ENCODE measurements at regions not wholly inside any gene's neighbourhood (a gene's known extent, or its start where the extent isn't known, plus 50 kb on each side); places are given as distances from the start of the nearest gene placed in this dataset.
"Not testable (repeated sequence)": the region's sequence is repeated elsewhere in the genome, so short reads cannot be mapped to it uniquely, and the experiment has no call there.

DNA sequence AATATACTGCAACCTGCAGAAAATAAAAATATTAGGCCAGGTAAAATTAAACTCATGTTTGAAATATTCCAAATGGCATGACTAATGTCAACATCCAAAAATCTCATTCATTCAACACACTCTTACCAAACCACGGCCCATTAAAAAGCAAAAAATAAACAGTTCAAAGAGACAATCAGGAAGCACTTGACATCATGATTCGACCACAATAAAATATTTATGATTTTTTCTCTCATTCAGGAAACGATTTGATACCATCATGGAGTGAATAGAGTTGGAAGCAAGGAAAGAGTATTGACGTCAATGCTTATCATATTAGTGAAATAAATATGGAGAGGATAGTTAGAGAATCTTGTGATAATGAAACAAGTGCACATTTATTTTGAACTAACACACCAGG, 354.1 kb downstream of the KCNJ2 start:
- no peaks in the 10 kb centered on the region for H3K4me1 ChIP-seq (ENCODE audit: control insufficient read depth, extremely low read depth, insufficient read depth, low read length)
- TF ChIP-seq EZH2 (IDR thresholded peaks at IDR 0.05; ENCODE audit: low read length) = no peak
- TF ChIP-seq, protein P1, sequence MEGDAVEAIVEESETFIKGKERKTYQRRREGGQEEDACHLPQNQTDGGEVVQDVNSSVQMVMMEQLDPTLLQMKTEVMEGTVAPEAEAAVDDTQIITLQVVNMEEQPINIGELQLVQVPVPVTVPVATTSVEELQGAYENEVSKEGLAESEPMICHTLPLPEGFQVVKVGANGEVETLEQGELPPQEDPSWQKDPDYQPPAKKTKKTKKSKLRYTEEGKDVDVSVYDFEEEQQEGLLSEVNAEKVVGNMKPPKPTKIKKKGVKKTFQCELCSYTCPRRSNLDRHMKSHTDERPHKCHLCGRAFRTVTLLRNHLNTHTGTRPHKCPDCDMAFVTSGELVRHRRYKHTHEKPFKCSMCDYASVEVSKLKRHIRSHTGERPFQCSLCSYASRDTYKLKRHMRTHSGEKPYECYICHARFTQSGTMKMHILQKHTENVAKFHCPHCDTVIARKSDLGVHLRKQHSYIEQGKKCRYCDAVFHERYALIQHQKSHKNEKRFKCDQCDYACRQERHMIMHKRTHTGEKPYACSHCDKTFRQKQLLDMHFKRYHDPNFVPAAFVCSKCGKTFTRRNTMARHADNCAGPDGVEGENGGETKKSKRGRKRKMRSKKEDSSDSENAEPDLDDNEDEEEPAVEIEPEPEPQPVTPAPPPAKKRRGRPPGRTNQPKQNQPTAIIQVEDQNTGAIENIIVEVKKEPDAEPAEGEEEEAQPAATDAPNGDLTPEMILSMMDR (optimal IDR thresholded peaks at IDR 0.05 in 1 of 3, IDR thresholded peaks at IDR 0.05 in 1 of 3, conservative IDR thresholded peaks at IDR 0.05 in 1 of 3; ENCODE audit: extremely low read depth in 1 of 3, insufficient read depth in 2 of 3, low read length in 3 of 3) = no peak
- no peaks in the 10 kb centered on the region for H3K27me3 ChIP-seq (ENCODE audit: control insufficient read depth, extremely low read depth, insufficient read depth, low read length)
- no peak overlapping the region for H2AFZ ChIP-seq (ENCODE audit: control insufficient read depth, low read length)
- H3K9me1 ChIP-seq (ENCODE audit: control insufficient read depth, extremely low read depth, insufficient read depth, low read length) = no peaks in the 10 kb centered on the region
- H3K9ac ChIP-seq (ENCODE audit: control insufficient read depth, extremely low read depth, insufficient read depth, low read length) = no peak overlapping the region
- no peak overlapping the region for H3K4me2 ChIP-seq (ENCODE audit: control insufficient read depth, extremely low read depth, insufficient read depth, low read depth, low read length)
- no peaks in the 10 kb centered on the region for H3K36me3 ChIP-seq (ENCODE audit: control insufficient read depth in 2 of 2, extremely low read depth in 1 of 2, insufficient read depth in 2 of 2, low read length in 2 of 2)
- H3K4me3 ChIP-seq (ENCODE audit: control insufficient read depth in 2 of 3, extremely low read depth in 1 of 3, insufficient read depth in 2 of 3, low read depth in 1 of 3, low read length in 3 of 3) = no peak overlapping the region
- dilution Hi-C loops (cut with MboI; ENCODE audit: extremely low pct_ligation_motif_present, low sequenced_read_pairs) = no loop called here
- no peaks in the 10 kb centered on the region for H3K79me2 ChIP-seq (ENCODE audit: control insufficient read depth, insufficient read depth, low read length)
- no peak for DNase-seq (ENCODE audit: low read depth, low spot score)
- H4K20me1 ChIP-seq (ENCODE audit: control insufficient read depth, extremely low read depth, insufficient read depth, low read length) = no peaks in the 10 kb centered on the region
- no peak for FAIRE-seq
- H3K27ac ChIP-seq (ENCODE audit: control insufficient read depth, insufficient read depth, low read length) = no peak overlapping the region
- no peaks in the 10 kb centered on the region for H3K9me3 ChIP-seq (ENCODE audit: control insufficient read depth, low read depth, low read length)

DNA sequence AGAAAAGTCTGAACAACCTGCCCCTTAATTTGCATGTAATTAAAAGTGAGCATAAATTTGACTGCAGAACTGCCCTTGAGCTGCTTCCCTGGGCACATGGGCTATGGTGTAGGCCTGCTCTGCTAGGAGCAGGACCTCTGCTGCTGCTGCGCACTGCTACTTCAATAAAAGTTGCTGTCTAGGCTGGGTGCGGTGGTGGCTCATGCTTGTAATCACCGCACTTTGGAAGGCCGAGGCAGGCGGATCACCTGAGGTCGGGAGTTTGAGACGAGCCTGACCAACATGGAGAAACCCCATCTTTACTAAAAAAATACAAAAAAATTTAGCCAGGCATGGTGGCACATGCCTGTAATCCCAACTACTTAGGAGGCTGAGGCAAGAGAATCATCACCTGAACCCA, 355.7 kb downstream of the KCNJ2 start:
- H3K4me1 ChIP-seq (ENCODE audit: control insufficient read depth, extremely low read depth, insufficient read depth, low read length); H4K20me1 ChIP-seq (ENCODE audit: control insufficient read depth, extremely low read depth, insufficient read depth, low read length); H3K27ac ChIP-seq (ENCODE audit: control insufficient read depth, insufficient read depth, low read length); H3K79me2 ChIP-seq (ENCODE audit: control insufficient read depth, insufficient read depth, low read length); DNase-seq (ENCODE audit: low read depth, low spot score); H3K27me3 ChIP-seq (ENCODE audit: control insufficient read depth, extremely low read depth, insufficient read depth, low read length); H3K9me1 ChIP-seq (ENCODE audit: control insufficient read depth, extremely low read depth, insufficient read depth, low read length); H3K9ac ChIP-seq (ENCODE audit: control insufficient read depth, extremely low read depth, insufficient read depth, low read length); FAIRE-seq; H2AFZ ChIP-seq (ENCODE audit: control insufficient read depth, low read length); H3K9me3 ChIP-seq (ENCODE audit: control insufficient read depth, low read depth, low read length); H3K4me3 ChIP-seq (ENCODE audit: control insufficient read depth in 2 of 3, extremely low read depth in 1 of 3, insufficient read depth in 2 of 3, low read depth in 1 of 3, low read length in 3 of 3); H3K36me3 ChIP-seq (ENCODE audit: control insufficient read depth in 2 of 2, extremely low read depth in 1 of 2, insufficient read depth in 2 of 2, low read length in 2 of 2); H3K4me2 ChIP-seq (ENCODE audit: control insufficient read depth, extremely low read depth, insufficient read depth, low read depth, low read length); dilution Hi-C loops (cut with MboI; ENCODE audit: extremely low pct_ligation_motif_present, low sequenced_read_pairs): not testable (repeated sequence)

DNA sequence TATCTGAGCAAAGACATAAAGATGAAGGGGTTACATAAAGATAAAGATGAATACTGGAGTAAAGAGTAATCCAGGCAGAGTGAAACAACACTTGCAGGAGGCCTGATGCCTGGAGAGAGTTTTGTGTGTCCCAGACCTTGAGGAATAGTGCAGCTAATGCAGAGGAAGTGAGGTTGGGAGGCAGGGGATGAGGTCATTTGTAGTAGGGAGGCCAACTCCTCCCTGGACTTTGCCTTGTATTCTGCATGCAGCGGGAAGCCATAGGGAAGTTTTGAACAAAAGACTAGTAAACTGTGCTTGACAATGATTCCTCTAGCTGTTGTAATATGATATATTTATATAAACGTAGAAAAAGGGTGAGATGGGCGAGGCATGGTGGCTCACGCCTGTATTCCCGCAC, 356.6 kb downstream of the KCNJ2 start:
- DNase-seq (ENCODE audit: low read depth, low spot score) = no peak
- Histone ChIP-seq H3K9me1 (ENCODE audit: control insufficient read depth, extremely low read depth, insufficient read depth, low read length) (no peaks in the 10 kb centered on the region), H3K4me1 (ENCODE audit: control insufficient read depth, extremely low read depth, insufficient read depth, low read length) (no peaks in the 10 kb centered on the region), H3K79me2 (ENCODE audit: control insufficient read depth, insufficient read depth, low read length) (no peaks in the 10 kb centered on the region), H3K27ac (ENCODE audit: control insufficient read depth, insufficient read depth, low read length) (no peak overlapping the region), H2AFZ (ENCODE audit: control insufficient read depth, low read length) (no peak overlapping the region), H3K4me2 (ENCODE audit: control insufficient read depth, extremely low read depth, insufficient read depth, low read depth, low read length) (no peak overlapping the region), H3K27me3 (ENCODE audit: control insufficient read depth, extremely low read depth, insufficient read depth, low read length) (no peaks in the 10 kb centered on the region), H3K36me3 (ENCODE audit: control insufficient read depth in 2 of 2, extremely low read depth in 1 of 2, insufficient read depth in 2 of 2, low read length in 2 of 2) (no peaks in the 10 kb centered on the region), H3K9ac (ENCODE audit: control insufficient read depth, extremely low read depth, insufficient read depth, low read length) (no peak overlapping the region), H3K9me3 (ENCODE audit: control insufficient read depth, low read depth, low read length) (no peaks in the 10 kb centered on the region), H4K20me1 (ENCODE audit: control insufficient read depth, extremely low read depth, insufficient read depth, low read length) (no peaks in the 10 kb centered on the region), H3K4me3 (ENCODE audit: control insufficient read depth in 2 of 3, extremely low read depth in 1 of 3, insufficient read depth in 2 of 3, low read depth in 1 of 3, low read length in 3 of 3) (no peak overlapping the region)
- TF ChIP-seq, protein P1 (optimal IDR thresholded peaks at IDR 0.05 in 1 of 3, IDR thresholded peaks at IDR 0.05 in 1 of 3, conservative IDR thresholded peaks at IDR 0.05 in 1 of 3; ENCODE audit: extremely low read depth in 1 of 3, insufficient read depth in 2 of 3, low read length in 3 of 3) = no peak
- no peak for TF ChIP-seq EZH2 (IDR thresholded peaks at IDR 0.05; ENCODE audit: low read length)
- dilution Hi-C loops (cut with MboI; ENCODE audit: extremely low pct_ligation_motif_present, low sequenced_read_pairs) = no loop called here
- no peak for FAIRE-seq

All from keratinocyte (primary cell).